Epidermal melanocyte (primary cell): ENCODE measurements at regions not wholly inside any gene's neighbourhood (a gene's known extent, or its start where the extent isn't known, plus 50 kb on each side); places are given as distances from the start of the nearest gene placed in this dataset.
"Not testable (repeated sequence)": the region's sequence is repeated elsewhere in the genome, so short reads cannot be mapped to it uniquely, and the experiment has no call there.

ENCODE experiments used
- DNase-seq: peaks from one replicate; pipeline ENCODE4 v3.0.0; 2011; ENCODE audit warnings: low spot score; ENCODE audit not compliant: insufficient read length

DNA sequence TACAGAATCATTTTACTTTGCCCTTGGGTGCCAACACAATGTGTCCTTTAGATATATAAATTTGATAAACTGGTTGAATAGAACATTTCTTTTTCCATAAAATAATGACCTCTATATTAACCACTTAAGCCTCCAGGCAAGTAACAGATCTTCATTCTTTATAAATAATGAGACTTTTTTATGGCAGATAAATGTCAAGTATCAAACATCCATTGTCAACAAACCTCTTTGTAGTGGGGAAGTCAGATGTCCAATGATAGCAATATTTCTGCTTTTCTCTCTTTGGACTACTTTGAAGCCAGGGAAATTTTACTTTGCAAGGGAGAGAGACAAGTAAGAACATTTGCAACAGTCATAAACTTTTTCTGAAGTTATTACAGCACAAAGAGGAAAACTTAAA is 841.2 kb downstream of the CDH8 start:
- DNase-seq, result no peak

DNA sequence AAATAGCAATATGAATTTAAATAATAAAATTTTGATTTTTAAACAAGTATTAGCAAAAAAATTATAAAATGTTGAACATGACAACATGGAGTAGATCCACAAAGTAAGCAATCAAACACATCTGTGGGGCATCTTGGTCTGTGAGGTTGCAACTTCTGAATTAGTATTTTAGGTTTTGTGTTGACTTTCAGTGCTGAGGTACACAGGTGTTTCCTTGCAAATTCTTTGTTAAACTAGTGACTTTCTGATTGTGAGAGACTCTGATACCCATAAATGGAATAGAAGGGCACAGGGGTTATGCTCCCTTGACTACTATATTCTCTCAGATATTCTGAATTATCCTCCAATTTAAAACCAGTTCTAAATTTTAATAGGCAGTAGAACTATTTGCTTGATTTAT is 841.7 kb downstream of the CDH8 start:
- DNase-seq, result no peak

DNA sequence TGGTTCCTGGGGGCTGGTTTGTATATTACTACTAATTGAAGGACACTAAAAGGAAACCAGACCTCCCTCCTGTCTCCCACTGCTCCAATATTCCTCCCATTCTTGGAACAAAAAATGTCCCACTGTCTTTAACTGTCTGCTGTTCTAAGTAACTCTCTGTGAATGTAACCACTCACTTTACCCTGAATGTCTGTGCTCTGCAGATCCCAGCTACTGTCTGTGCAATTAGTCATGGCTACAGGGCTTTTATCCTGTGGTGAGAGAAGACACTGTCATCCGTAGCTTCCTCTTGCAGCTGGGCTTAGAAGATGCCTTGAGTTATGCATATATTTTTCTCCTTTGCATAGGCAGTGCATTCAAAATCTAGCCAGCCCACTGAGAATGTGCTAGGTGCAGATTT is 853.8 kb downstream of the CDH8 start:
- DNase-seq, result peak; percentile 18

DNA sequence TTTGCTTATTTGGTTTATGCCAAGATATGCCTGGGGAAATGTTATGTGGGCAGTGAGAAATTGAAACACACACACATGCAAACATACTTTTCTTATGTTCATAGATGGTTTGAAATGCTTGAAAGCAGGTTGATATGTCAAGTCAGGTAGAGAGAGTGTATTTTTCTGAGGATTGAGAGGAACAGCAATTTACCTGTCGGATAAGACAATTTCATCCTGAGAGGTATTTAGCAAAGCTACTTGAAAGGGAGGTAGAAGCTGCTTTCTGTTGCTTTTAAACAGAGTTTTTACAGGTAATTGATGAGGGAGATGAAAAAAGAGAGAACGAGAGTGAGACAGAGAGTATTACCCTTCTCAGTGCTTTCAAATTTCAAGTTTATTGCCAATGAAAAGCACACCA is 854.3 kb downstream of the CDH8 start:
- no peak for DNase-seq

DNA sequence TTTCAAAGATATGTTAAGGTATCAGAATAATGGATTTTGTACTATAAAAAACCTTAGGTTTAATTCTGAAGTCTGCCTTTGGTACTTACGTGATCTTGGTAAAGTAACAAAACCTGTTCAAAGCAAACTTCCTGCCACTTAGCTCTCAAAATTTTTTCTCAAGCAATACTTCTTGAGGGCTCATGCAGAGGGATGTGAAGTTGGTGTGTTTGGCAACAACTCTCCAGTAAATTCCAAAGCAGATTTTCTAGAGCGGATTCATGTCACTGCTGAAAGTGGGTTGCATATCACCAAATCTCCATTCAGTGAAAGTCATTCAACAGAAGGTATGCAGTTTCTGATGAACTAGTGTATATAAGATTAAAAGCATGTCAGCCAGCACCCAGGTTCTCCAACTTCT is 856.7 kb downstream of the CDH8 start:
- DNase-seq, result no peak

DNA sequence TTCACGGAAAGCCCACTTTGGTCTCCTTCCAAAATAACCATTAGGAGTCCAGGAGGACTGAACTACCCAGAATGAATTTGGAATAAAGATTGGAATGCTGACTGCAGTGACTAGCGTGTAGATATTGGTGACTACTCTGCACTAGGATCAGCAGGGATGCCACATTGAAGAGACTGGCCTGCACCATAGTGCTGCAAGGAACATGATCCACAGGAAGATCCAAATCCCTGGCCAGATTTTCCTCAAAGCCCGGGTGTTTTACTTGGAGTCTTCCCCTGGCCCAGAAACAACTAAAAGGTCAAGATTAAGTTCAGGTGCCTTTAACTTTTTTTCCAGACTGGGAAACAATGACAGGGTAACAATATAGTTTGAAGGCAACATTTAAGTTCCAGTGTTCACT is 870.4 kb downstream of the CDH8 start:
- no peak for DNase-seq

DNA sequence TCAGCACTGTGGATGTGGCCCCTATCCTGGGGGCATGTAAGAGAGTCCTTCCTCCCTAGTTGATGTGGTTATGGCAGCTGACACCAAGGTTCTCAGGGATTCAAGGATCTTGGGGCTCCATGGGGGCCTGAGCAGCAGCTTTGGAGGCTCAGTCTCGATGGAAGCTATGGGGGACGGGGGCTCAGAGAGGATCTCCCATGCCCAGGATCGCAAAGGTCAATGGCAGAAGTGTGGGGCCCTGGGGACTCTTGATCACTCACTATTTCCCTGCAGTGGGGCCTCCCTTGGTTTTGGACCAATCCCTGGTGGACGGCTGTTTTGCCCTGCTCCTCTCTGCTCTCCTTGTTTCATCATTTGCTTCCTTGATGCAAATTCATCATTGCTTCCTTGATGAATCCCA is 885.9 kb downstream of the CDH8 start:
- no peak for DNase-seq

DNA sequence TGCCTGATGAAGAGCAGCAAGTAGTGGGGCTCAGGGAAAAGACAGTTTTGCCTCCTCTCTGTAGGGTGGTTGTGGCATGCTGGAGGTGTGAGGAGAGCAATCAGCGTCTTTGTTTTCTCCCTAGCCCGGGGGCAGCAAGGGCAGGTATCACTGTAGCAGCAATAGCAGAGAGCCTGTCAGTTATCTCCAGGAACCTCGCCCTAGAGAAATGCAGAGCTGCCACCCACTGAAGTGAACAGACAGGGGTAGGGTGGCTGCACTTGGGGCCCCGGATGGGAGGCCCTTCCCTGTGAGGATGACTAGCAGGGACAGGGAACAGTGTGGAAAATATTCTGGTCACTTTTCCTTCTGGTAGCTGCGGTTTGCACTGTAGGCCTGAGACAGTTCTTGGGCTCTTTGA is 886.5 kb downstream of the CDH8 start:
- no peak for DNase-seq

DNA sequence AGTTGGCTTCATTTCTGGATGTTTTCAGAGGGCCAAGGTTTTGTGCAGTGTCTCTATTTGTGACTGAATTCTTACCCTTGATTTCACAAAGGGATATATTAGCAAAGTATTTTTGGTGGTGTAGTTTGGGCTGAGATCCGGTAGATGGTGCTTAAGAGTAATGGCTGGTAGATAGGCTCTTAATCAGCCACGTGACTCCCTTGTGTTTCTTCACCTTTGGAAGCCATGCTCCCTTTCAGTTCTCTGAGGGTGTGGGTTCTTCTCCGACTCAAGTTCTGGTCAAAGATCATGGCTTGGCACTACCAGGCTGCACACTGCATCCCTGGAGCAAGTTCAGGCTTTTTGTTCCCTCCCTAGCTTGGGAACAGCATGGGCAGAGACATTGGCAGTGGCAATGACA is 887.3 kb downstream of the CDH8 start:
- DNase-seq, result no peak

DNA sequence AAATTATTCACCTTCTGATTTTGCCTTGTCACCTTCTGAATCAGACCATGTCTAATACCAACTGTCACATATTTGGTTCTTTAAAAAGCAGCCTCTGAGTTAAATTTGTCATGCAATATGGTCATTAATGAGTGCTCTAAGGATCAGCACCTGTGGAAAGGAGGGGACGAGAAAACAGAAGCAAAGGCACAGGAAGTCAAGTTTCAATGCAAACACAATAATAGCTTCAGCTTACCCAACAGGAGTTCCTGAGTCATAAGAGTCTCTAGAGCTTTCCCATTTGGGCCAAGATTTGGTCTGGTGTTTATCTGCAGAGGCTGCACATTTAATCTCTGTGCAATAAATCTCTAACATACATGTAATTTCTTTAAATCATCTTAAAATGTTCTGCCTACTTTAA is 889.8 kb downstream of the CDH8 start:
- DNase-seq, result no peak

DNA sequence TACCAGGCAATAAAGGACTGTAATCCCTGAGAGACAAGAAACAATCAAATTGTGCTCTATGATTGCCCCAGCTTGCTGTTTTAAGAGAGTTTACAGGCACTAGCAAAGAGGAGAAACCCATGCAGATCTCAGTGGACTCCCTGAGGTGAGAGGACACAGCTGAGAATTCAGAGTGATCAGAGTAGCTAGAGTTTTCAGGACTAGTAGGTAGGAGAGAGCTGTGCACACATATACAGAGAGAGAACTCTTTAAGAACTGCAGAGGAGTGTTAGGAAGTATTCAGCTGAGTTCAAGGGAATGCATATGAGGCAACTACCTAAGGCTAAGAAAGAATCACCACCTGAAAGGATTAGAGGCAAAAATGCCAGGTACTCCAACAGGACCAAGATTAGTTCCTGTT is 904.8 kb downstream of the CDH8 start:
- DNase-seq, result no peak

DNA sequence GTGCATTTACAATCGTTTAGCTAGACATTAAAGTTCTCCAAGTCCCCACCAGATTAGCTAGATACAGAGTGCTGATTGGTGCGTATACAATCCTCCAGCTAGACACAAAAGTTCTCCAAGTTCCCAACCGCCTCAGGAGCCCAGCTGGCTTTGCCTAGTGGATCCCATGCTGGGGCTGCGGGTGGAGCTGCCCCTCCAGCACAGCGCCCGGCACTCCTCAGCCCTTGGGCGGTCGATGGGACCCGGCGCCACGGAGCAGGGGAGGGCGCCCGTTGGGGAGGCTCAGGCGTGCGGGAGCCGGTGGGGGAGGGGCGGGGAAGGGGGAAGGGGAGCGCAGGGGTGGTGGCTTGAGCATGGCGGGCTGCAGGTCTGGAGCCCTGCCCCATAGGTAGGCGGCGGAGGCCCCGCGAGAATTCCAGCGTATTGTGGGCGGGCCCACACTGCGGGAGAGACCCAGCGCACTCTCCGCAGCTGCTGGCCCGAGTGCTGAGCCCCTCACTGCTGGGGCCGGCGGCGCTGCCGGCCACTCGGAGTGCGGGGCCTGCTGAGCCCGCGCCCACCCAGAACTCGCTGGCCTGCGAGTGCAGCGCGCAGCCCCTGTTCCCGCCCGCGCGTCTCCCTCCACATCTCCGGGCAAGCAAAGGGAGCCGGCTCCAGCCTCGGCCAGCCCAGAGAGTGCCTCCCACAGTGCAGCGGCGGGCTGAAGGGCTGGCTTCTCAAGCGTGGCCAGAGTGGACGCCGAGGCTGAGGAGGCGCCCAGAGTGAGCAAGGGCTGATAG is 907.5 kb downstream of the CDH8 start:
- DNase-seq, result no peak

DNA sequence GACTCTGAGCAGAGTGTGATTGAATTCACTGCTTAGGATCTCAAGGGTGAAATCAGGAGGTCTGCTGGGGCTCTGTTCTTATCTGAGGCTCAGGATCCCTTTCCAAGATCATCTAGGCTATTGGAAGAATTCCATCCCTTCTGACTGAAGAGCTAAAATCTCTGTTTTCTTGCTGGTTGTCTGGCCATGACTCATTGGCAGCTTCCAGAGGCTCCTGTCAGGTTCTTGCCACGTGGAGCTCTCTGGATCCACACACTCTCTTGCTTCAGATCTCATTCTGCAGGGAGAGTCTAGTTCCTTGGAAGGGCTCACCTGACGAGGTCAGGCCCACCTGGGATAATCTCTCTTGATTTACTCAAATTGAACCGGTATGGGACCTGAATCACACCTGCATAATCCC is 930.7 kb downstream of the CDH8 start:
- DNase-seq, result no peak

DNA sequence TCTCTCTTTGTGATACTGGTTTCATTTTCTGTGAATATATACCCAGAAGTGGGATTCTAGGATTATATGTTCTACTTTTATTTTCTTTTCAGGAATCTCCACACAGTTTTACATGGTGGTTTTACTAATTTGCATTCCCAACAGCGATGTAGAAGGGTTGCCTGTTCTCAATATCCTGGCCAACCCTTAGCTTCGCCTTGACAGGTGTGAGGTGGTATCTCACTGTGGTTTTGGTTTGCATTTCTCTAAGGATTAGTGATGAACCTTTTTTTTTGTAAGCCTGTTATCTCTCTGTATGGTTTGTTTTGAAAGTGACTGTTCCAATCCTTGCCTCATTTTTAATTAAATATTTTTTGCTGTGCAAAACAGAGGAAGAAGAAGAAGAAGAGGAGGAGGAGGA is 937.7 kb downstream of the CDH8 start:
- DNase-seq, result no peak

DNA sequence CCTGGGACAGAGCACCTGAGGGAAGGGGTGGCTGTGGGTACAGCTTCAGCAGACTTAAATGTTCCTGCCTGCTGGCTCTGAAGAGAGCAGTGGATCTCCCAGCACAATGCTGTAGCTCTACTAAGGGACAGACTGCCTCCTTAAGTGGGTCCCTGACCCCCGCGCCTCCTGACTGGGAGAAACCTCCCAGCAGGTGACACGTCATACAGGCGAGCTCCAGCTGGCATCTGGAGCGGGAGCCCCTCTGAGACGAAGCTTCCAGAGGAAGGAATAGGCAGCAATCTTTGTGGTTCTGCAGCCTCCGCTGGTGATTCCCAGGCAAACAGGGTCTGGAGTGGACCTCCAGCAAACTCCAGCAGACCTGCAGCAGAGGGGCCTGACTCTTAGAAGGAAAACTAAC is 944.9 kb downstream of the CDH8 start:
- not testable (repeated sequence) for DNase-seq

DNA sequence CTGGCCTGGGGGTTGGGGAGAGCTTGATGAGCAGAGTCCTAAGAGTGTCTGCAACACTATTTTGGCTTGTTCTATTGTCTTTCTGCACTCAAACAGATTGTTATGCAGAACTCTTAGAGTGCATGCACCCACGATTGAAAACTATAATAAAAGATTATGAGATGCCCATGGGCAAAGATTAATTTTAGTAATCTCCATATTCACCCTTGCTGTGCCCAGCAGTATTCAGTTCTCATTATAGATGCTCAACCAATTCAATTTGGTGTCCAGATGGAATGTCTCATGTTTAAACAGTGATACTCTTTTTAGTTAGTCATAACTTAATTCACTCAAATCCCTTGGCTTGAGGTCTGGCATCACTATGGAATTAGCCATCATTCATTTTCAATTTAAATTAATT is 952.5 kb downstream of the CDH8 start:
- DNase-seq, result no peak

DNA sequence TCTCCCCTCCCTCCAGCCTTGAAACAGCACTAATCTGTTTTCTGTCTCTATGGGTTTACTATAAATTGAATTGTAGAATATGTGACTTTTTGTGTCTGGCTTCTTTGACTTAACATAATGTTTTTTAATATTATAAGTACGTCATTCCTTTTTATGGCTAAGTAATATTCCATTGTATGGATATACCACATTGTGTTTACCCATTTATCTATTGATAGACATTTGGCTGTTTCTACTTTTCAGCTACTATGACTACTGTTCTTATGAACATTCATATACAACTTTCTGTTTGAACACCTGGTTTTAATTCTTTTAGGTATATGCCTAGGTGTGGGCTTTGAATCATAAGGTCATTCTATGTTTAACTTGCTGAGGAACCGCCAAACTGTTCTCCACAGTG is 961.9 kb downstream of the CDH8 start:
- DNase-seq, result no peak

DNA sequence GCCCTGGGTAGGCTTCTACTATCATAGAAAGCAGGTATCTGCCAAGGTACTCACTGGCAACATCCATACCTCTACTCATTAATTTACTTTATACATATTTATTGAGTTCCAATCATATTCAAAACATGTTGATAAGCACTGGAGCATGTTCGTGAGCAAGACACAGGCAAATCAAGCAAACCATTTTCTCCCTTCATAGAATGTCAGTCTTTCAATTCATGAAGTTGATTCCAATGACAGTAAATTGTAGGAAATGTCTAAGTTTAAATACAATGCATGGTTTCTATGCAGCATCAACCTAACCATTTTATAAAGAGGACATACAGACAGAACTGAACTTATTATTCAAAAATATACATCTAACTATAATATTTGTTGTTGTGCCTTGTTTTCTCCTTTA is 978.6 kb downstream of the CDH8 start:
- DNase-seq, result no peak

DNA sequence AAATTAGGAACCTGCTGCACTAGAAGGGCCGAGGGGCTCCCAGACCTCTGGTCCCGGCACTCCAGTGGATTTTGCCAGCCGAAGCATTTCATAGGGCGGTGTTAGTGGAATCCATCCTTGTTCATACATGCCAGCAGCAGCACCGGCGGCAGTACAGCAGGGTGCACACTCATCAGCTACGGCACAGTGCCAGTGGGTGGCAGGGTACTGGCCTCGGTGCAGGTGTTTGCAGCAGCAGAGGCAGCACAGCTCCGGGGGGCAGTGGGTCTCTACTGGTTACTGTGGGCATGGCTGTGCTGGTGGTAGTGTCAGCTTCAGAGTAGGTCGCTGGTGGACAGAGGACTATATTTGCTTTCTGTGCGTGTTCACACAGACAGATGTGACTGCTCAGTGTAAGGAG is 985.7 kb downstream of the CDH8 start:
- DNase-seq, result no peak

DNA sequence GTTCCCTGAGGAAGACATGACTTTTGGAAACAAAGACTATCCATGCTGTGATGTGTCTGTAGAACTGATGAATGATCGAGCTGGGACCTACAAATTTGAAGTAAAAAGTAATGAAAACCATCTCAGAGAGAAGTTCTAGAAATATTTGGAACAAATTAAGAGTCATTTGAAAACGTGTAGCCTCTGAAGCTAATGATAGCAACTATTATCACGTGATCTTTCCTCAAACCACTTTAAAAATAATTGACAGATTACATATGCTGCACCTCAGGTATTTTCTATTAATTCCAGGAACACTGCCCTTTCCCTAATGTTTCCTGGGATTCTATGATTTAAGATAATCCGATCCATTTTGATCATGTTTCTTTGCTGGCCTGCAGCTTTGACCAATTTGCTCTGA is 990.3 kb downstream of the CDH8 start:
- DNase-seq, result no peak

DNA sequence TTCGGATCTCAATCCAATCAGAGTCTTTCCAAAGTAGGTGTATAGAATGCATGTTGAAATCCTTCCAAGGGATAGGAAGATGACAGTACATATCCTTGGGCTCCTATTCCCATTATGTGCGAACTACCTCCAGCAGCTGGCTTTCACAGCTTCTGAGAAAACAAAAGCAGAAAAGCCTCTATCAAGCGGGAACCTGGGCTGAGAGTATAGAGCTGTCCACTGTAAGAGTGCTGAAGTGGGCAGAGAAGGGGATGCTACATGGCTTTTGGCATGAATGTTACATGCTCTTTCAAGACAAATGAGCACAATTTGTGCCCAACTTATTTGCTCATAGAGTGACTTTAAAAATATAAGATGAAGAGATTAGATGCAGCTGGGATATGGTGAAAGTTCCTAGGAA is 993.5 kb downstream of the CDH8 start:
- DNase-seq, result peak; percentile 15

DNA sequence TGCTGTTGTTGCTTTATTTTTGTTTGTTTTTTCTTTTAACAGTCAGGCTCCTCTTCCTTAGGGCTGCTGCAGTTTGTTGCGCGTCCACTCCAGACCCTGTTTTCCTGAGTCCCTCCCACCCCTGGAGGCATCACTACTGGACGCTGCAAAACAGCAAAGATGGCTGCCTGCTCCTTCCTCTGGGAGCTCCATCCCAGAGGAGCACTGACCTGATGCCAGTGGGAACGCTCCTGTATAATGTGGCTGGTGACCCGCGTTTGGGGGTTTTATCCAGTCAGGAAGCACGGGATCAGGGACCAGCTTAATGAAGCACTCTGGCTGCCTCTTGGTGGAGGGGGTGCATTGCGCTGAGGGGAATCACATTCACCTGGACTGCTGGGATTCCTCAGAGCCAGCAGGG is 1005.6 kb downstream of the CDH8 start:
- no peak for DNase-seq

DNA sequence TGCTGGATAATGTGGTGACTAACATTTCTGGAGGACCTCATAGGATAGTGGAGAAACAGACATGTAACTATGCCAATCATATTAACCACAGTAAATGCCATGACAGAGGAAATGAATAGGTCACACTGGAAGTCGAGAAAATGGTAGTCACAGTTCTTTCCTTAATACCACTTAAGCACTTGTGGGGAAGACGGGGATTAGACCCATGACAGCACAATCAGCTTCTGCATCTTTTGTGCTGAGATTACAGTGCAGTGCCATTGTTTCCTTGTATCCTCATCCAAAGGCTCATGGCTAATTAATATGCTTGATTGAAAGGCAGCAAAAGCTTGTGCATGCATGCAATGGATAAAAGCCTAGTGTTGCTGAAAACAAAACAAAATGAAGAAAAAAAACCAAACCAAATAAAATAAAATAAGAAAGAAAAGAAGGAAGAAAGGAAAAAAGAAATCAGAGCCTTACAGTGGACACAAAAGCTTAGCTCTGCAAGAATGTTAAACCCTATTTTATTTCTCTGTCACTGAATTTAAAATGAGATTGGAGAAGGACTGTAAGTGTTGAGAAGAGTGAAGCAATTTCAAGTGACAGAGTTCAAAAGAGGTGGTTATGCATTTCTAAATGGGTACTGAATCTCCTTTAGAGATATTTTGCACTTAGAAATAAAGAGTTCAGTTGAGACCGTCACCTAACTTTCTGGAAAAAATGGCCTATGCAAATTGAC is 1011.9 kb downstream of the CDH8 start:
- no peak for DNase-seq
